ENCODE measurements at regions not wholly inside any gene's neighbourhood (a gene's known extent, or its start where the extent isn't known, plus 50 kb on each side); places are given as distances from the start of the nearest gene placed in this dataset.

DNA sequence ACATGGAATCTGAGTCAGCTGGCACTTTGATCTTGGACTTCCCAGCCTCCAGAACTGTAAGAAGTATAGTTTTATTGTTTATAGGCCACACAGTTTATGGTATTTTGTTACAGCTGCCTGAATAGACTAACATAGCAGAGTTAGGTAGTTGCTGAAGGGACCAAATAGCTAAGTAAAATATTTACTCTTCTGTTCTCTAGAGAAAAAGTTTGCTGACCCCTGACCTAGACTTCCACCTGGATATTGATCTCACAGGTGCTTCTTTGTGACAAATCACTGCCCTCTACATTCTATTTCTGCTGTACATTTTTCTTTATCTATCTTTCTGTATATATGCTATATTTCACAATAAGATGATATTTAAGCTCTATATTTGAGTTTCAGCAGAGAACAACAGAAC is 212.5 kb downstream of the CSNK2A3 start:
- no peak for DNase-seq

DNA sequence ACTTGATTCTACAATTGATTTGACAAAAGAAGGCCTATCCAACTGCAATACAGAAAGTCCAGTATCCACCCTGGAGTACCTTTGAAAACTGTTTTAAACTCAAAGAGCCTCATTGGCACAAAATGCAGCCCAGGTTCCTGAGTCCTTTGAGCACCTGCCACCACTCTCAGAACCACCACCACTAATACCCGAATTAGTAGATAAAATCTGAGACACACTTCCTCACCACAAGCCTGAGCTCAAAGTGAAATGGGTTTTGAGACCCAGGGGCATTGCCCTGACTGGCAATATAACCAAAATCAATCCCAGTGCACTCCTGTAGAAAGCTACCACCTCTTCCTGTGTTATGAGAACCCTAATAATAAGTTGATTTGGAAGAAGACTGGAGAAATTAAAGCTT is 215.7 kb downstream of the CSNK2A3 start:
- DNase-seq, result no peak

DNA sequence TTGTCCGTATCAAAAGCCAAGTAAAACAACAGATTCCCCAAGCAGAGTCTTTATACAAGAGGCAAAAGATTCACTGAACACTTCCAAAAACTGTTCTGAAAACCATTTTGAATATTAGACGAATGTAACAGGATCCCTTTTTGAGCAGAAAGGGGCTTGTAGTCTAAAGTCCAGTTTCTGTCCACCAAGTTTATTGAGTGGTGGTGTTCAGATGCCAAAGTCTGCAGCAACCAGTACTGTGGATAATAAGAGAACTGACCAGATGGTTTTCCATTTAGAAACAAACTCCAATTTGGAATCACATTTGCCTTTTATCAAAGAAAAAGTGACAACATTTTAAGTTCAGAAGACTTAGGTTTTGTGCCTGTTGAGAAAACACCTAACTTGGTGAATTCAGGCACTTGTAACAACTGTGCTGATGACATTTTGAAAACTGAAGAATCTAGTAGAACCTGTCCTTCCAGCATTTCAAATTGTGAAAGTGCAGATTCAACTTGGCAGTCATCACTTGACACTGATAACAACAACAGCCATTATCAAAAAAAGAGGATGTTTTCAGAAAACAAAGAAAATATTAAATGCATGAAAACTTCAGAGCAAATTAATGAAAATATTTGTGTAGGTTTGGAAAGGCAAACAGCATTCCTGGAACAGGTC is 217.1 kb downstream of the CSNK2A3 start:
- DNase-seq, result peak in 1 of 2 donors; percentile 5

DNA sequence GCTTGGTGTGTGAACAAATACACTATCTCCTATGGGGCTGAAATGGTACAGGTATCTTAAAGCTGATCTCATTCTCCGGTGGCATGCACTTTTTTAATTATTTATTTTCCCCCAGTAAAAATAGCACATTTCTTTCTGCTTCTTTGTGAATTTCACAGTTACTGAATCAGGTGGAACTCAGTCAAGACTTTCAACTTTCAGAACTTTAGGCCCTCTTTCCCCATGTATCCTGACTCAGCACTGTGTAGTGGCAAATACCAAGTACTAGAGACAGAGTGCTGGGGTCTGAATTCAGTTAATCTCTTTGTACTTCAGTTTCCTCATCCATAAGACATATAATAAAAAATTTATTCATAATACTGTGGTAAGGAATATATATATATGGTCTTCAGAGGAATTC is 223.9 kb downstream of the CSNK2A3 start:
- no peak for DNase-seq

DNA sequence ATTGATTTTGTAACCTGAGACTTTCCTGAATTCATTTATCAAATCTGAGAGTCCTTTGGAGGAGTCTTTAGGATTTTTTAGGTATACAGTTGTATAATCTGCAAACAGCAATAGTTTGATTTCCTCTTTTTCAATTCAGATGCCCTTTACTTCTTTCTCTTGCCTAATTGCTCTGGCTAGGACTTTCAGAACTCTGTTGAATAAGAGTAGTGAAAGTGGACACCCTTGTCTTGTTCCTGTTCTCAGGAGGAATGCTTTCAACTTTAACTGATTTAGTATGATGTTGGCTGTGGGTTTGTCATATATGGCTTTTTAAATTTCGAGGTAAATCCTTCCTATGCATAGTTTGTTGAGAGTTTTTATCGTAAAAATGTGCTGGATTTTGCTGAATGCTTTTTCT is 227.4 kb downstream of the CSNK2A3 start:
- DNase-seq, result no peak

DNA sequence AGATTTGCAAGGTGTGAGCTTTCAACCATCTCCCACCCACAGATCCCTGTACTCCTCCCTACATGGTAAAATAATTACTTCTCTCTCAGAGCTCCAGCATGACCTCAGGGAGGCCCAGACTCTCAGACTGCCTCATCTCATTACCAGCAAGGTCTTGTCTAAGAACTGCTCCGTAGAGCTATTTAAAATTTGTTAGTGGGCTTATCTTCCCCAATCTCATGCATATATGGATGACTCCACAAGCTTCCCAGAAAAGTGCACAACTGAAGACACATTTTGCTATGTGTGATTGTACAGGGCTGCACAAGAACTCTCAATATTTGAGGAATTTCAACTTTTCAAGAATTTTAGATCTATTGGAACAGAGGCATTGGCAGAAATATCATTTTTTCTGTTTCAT is 230.3 kb downstream of the CSNK2A3 start:
- no peak for DNase-seq

DNA sequence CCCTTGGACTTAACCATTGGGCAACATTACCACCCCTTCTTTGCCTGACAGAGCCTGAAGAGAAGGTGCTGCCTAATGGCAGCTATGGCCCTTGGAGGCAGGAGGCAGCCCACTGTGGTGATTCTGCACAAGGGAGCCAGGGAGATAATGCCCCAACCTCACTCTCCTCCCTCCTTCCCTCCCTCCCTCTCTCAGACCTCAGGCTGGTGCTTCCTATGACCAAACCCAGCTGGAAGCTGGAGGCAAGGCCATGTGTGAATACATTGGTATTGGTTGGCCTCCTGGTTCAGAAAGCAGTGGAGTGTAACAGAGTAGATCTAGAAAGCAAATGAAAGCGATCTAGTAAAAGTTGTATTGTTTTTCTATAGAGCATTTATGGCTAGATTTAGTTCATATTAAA is 233.1 kb downstream of the CSNK2A3 start:
- DNase-seq, result no peak

DNA sequence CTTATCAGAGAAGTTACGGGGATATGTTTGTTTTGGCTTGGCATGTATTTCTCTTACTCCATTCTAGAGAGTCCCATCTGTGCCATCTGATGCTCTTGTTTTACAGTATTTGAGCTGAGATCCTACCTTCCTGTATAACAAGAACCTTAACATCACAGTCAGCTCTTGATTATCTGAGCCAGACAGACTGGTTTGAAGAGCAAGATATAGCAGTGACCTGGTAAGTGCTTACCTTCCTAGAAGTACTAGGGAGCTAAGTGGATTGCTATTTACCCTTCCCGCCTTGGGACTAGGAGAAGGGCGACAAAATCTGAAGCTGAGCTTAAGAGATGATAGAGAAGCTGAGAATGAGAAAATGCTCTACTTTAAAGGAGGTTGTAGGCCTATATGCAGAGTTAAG is 235.3 kb downstream of the CSNK2A3 start:
- DNase-seq, result no peak

DNA sequence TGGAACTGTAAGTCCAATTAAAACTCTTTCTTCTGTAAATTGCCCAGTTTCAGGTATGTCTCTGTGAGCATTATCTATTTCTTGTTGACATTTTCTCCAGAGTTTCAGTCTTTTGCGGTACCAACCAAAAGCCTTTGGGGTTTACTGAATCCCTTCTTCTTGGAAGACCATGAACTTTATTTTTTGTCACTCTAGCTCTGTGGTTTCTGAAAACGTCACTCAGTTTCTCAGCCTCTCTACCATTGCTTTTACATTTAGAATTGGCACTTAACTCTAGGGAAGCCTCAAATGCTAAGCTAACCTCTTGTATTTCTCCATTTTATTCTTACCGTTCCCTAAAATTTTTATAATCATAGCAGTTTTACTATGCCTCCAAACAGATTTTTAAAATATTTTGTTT is 237.6 kb downstream of the CSNK2A3 start:
- no peak for DNase-seq

DNA sequence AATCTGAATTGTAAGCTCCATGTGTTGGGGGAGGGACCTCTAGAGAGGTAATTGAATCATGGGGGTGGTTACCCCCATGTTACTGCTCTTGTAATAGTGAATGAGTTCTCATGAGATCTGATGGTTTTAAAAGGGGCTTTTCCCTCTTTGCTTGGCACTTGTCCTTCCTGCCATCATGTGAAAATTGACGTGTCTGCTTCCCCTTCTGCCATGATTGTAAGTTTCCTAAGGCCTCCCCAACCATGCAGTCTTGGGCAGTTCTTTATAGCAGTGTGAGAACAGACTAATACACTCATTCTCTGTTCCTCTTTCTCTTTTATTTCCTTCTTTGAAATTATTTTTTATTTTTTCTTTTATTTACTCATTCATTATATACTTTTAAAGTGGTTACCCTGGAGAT is 239.4 kb downstream of the CSNK2A3 start:
- DNase-seq, result no peak

DNA sequence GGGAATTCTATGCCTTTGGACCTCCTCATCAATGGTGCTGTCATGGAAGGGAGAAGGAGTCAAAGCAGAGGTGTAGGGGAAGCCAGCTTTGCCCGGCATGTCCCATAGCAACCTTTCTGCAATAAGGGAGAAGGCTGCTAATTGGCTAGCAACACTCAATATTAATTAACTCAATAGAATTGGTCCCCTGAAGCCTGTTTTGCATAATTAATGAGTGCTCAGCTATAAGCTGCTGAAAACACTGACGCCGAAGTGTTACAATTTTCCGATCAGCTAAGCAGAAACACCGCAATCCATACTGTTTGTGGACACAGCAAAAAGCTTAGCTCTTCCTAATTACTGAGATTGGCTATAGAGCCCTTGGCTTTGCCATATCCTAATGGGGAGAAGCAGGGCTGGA is 245.0 kb downstream of the CSNK2A3 start:
- no peak for DNase-seq

DNA sequence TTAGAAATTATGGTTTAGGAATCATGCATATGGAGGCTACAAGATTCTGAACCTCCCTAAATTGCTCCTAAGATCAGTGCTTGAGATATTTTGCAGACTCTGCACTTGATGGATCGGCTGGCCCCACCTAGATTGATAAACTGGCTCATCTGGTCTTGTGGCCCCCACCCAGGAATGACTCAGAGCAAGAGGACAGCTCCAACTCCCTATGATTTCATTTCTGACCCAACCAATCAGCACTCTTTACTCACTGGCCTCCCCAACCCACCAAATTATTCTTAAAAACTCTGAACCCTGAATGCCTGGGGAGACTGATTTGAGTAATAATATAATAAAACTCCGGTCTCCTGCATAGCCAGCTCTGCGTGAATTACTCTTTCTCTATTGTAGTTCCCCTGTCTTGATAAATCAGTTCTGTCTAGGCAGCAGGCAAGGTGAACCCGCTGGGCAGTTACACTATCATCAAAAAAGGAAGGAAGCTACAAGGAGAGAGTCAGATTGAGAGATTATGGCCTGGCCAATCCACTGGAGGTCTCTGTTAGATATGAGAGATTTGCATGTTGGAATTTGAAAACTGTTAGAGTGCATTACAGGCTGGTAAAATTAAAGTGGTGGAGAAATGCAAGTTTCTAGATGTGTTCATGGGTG is 245.8 kb downstream of the CSNK2A3 start:
- no peak for DNase-seq

DNA sequence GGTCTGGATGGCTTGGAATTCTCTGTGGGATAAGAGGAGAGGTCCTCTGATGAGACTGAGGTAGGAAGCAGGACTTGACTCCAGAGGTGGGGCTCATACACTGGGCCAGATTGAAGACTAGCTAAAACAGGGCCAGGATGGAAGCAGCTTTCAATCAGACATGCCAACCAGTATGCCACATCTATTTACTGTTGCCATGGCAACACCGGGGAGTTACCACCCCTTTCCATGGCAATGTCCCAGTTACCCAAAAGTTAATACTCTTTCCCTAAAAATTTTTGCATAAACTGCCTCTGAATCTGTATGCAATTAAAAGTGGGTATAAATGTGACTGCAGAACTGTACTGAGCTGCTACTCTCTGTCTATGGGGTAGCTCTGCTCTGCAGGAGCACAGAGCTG is 247.5 kb upstream of the ZBED5 start:
- DNase-seq, result no peak

DNA sequence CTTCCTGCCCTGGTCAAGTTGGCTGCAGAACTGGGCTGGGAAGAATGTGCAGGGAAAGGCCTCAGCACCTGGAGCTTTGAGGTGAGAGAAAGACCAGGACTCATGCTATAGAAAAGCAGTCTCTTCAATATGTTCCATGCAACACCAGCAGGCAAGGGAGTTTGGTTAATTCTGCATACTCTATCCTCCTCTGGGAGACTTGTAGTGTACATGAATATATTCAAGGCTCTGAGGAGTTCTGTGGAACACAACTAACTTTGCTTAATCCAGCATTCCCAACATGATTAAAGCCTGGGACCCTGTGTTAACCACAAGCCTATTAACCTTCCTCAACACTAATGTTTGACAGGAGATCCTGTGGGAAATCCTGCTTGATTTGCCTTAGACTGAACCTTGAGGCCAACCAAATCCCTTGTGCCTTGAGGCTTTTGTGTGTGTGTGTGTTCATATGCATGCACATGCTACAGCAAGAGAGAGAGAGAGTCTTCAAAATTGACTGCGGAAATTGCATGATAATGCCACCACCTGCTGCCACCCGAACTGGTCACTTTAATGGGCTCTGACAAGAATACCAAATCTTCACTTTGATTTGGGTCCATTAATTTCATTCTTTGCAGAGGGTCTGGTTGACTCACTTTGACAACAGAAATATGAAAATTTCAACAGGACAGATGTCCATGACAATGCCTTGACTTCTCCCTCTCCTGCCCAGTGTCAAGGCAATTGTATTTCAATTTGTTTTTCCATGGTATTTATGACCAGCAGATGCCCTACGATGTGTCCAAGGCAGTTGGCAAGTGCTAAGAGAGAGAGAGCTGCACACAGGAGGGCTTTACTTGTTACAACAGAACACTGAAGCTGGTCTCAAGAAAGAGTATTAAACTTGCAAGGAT is 238.2 kb upstream of the ZBED5 start:
- DNase-seq, result no peak

DNA sequence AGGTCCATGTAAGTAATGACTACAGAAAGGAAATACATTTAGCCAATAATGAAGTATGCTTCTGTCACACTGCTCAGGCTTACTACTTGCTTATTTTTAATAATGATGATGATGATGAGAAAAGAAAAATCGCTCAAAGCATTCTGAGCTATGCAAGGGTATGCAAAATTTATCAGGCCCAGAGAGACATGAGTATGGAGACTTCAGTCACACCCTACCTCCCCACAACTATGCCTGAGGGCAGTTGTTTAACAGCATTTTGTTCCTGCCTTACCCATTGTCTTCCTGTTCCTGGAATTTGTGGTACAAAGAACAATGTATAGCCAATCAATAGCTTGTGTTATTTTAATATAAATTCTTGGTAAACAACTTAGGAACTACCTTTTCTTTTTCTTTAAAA is 232.6 kb upstream of the ZBED5 start:
- DNase-seq, result no peak

DNA sequence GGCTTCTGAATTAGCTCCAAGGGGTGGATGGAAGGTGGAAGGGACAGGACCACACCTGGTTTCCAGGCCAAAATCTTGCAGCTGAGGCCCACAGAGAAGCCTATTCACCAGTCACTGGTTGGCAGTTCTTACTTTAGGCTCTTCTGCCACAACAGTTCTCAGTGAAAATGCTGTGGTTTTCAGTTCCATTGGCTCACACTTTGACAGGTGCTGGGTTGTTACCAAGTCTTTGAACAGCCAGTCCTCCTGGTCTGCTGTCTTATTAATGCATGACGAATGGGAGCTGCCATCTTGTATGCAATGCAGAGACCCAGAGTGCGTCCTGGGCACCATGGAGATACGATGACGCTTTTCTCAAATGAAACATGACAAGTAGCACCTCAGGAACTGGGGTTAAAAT is 232.0 kb upstream of the ZBED5 start:
- no peak for DNase-seq

DNA sequence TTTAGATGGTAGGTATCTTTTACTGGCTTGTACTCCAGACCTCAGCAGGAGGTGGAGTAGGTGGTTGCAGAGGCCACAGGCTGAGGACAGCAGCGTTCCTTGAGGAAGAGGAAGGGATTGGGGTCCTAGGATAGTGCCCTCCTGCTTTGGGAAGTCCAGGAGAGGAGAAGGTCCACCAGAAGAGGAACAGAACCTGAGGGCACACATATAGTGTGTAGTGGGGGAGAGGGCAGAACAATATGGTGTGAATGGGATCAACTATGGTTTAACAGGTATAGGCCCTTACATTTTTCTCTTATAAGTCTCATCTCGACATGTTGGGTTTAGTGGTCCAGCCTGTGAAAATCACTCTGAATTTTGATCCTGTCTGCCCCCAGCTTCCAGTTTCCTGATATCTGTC is 229.1 kb upstream of the ZBED5 start:
- DNase-seq, result no peak

DNA sequence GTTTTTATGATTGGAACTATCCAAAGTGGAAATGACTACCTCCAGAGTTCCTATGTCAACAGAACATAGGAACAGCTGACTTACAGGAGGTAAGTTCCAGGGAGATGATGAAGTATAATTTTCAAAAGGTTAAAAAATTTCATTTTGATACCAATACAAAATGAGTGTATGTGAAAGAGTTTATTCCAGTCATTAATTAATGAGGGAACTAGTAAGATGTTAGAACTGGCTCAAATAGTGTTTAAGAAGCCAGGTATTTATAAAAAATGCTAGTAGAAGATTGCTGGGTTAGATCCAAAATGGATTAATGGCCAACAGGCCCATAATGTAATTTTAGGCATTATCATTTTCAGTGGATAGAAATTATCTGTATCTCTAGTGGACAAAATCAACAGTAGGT is 227.7 kb upstream of the ZBED5 start:
- DNase-seq, result no peak

DNA sequence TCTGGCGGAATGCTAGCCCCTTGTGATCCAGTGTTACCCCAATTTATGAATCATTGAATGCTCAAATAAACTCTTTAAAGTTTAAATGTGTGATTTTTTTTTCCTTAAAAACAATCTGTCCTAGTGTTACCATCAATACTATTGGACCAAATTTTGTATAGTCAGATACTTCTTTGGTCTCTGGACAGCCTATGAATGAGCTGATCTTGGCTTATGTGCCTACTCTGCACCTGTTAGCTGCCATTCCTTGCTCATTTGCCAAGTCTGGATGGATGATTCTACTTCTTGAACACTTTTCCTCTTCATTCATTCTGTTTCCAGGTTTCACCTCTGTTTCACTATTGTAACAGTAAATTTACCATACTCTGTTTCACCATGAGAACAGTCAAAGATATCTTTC is 226.5 kb upstream of the ZBED5 start:
- DNase-seq, result no peak

DNA sequence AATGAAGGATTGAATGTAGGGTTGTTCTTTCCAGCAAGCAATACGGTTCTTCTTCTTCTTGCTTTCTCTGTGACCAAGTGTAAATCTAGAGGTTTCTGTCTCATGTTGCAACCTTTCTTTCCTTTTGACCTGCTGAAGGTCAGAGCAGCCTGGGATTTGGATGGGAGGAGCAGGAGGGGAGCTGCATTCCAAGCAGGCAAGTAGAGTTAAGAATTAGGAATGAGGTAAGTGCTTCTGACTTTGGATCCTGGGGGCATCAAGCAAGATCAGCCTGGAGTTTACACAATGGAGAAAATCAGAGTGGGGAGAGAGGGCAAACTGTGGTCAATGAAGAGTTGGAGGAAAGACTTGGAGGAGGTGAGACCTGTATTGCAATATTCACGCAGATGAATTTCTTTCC is 225.6 kb upstream of the ZBED5 start:
- no peak for DNase-seq

DNA sequence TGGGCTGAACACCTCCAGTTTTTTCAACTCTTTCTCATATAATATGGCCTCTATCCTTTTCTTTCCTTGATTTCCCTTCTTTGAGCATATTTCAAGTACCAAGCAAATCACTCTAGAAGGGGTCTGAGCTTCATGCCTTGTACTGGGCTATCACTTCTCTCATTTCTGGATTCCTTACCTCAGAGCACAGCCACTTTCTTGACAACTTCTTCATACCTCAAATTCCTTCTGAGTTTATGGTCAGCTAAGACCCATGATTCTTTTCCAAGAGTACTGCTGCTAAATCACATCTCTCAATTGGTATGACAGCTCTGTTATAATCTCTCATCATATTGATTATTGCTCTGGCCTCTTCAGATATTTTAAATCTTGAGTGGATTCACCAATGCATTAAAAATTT is 224.8 kb upstream of the ZBED5 start:
- no peak for DNase-seq

DNA sequence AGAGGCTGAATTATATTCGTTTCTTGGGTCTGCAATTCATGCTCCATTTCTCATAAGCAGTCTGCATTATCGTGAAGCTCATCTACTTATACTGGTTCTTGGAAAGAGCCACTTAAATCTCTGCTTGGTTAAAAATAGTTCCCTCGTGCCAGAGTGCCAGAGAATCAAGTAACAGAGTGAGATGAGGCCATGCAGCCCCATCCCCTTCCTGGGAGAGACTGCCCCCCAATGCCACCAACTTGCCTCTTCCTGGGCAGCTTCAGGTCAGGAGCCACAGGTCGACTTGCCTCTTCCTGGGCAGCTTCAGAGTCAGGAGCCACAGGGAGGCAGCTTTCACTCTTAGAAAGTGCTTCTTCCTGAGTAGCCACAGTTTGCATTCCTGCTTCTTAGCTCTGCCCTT is 223.9 kb upstream of the ZBED5 start:
- no peak for DNase-seq

DNA sequence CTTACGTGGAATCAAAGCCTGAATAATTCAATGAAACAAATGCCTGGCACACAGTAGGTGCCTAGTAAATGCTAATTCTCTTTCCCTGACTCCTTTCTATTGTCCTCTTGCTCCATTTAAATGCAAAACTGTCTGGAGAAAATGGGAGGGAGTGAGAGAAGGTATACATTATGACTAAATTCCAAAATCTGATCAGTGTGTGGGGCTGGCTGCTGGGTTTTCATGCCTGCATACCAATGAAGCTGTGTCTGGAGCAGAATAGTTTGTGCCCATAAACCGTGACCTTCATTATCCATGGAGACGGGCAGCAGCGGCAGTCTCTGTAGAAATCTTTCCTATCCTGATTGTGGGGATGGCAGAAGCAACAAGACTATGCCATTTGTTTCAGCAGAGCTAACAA is 223.4 kb upstream of the ZBED5 start:
- DNase-seq, result no peak
